Loucy (cell line): ENCODE measurements at regions not wholly inside any gene's neighbourhood (a gene's known extent, or its start where the extent isn't known, plus 50 kb on each side); places are given as distances from the start of the nearest gene placed in this dataset.

ENCODE experiments used
- H2AFZ ChIP-seq: fragments of 200-600 bp; sonication (generic); 2 replicates; pipeline ENCODE4 v1.6.0; 2016; ENCODE audit warnings: antibody characterized with exemption, mild to moderate bottlenecking, low read length, moderate library complexity
- H3F3A ChIP-seq: fragments of 200-600 bp; 2 replicates; pipeline ENCODE4 v1.6.0; 2016; ENCODE audit warnings: antibody characterized with exemption, low read depth, mild to moderate bottlenecking
- H3K27me3 ChIP-seq: fragments of 200-600 bp; sonication (generic); 2 replicates; pipeline ENCODE4 v1.6.1; 2014; ENCODE audit warnings: low read length, mild to moderate bottlenecking; ENCODE audit not compliant: insufficient read depth, poor library complexity, severe bottlenecking
- H3K36me3 ChIP-seq: fragments of 200-600 bp; sonication (generic); 2 replicates; pipeline ENCODE4 v1.6.1; 2016; ENCODE audit warnings: low read length; ENCODE audit not compliant: insufficient read depth
- H3K4me1 ChIP-seq: fragments of 200-600 bp; sonication (generic); 2 replicates; pipeline ENCODE4 v1.5.1; 2014; ENCODE audit warnings: low read length, mild to moderate bottlenecking; ENCODE audit not compliant: insufficient read depth, poor library complexity, severe bottlenecking
- H3K4me2 ChIP-seq: fragments of 200-600 bp; sonication (generic); 2 replicates; pipeline ENCODE4 v1.6.0; 2014; ENCODE audit warnings: antibody characterized with exemption, low read length, low read depth, mild to moderate bottlenecking; ENCODE audit not compliant: poor library complexity, severe bottlenecking
- H3K4me3 ChIP-seq: fragments of 200-600 bp; sonication (generic); 2 replicates; pipeline ENCODE4 v1.5.1; 2014; ENCODE audit warnings: low read length, mild to moderate bottlenecking, mixed read lengths; ENCODE audit not compliant: poor library complexity, severe bottlenecking
- H3K79me2 ChIP-seq: fragments of 200-600 bp; sonication (generic); 2 replicates; pipeline ENCODE4 v1.6.1; 2014; ENCODE audit warnings: low read length; ENCODE audit not compliant: insufficient read depth
- H3K9ac ChIP-seq: fragments of 200-600 bp; sonication (generic); 2 replicates; pipeline ENCODE4 v1.6.0; 2014; ENCODE audit warnings: mild to moderate bottlenecking, low read depth, low read length, moderate library complexity; ENCODE audit not compliant: poor library complexity, severe bottlenecking
- H3K9me2 ChIP-seq: fragments of 200-600 bp; sonication (generic); replicated peaks from 2 replicates; pipeline ENCODE4 v1.6.1; 2016; ENCODE audit warnings: low read depth, low read length, mixed read lengths
- H3K9me3 ChIP-seq: fragments of 200-600 bp; sonication (generic); 2 replicates; pipeline ENCODE4 v1.6.1; 2014; ENCODE audit warnings: mild to moderate bottlenecking, antibody characterized with exemption, low read length, low read depth; ENCODE audit not compliant: insufficient read depth
- H4K20me1 ChIP-seq: fragments of 200-600 bp; sonication (generic); 2 replicates; pipeline ENCODE4 v1.6.0; 2014; ENCODE audit warnings: antibody characterized with exemption, low read length, mild to moderate bottlenecking; ENCODE audit not compliant: insufficient read depth, poor library complexity, severe bottlenecking
- CTCF ChIP-seq: fragments of 200-600 bp; sonication (generic); conservative IDR thresholded peaks from 2 replicates; pipeline ENCODE4 v1.5.1; 2014; ENCODE audit warnings: mild to moderate bottlenecking, antibody characterized with exemption, low read length
- EZH2phosphoT487 ChIP-seq: fragments of 200-600 bp; IDR thresholded peaks from 2 replicates; pipeline ENCODE4 v1.6.1; 2018; ENCODE audit warnings: antibody characterized with exemption, mild to moderate bottlenecking, moderate library complexity, borderline replicate concordance

GRCh38 chr2:70017962-70018361 is 56.5 kb upstream of the ASPRV1 start:
- no peak overlapping the region for H3K4me3 ChIP-seq
- no peaks in the 10 kb centered on the region for H3K9me2 ChIP-seq

GRCh38 chr2:70014959-70015358 is 53.5 kb upstream of the ASPRV1 start:
- H3K79me2 ChIP-seq, result peaks cover 5% of the 10 kb centered on the region; the same call in 1 of the 2 replicates
- no peaks in the 10 kb centered on the region for H3K27me3 ChIP-seq
- no peak overlapping the region for H3K9ac ChIP-seq
- H3K4me2 ChIP-seq, result no peak overlapping the region
- H3K36me3 ChIP-seq, result peaks cover 51% of the 10 kb centered on the region; the same call in 1 of the 2 replicates
- no peaks in the 10 kb centered on the region for H4K20me1 ChIP-seq
- H3K9me2 ChIP-seq, result no peaks in the 10 kb centered on the region
- no peaks in the 10 kb centered on the region for H3K9me3 ChIP-seq
- H3K4me3 ChIP-seq, result no peak overlapping the region
- no peaks in the 10 kb centered on the region for H3F3A ChIP-seq
- H2AFZ ChIP-seq, result no peak overlapping the region
- no peaks in the 10 kb centered on the region for H3K4me1 ChIP-seq
- TF ChIP-seq CTCF (no peak), EZH2phosphoT487 (no peak)

More at GRCh38 chr2:70017962-70018361, 56.5 kb upstream of the ASPRV1 start:
- Histone ChIP-seq H3K4me2 (no peak overlapping the region), H2AFZ (no peak overlapping the region), H4K20me1 (no peaks in the 10 kb centered on the region), H3K79me2 (peaks cover 5% of the 10 kb centered on the region; the same call in 1 of the 2 replicates), H3F3A (no peaks in the 10 kb centered on the region), H3K36me3 (peaks cover 42% of the 10 kb centered on the region; the same call in 1 of the 2 replicates), H3K27me3 (no peaks in the 10 kb centered on the region), H3K4me1 (no peaks in the 10 kb centered on the region), H3K9ac (no peak overlapping the region), H3K9me3 (no peaks in the 10 kb centered on the region)
- TF ChIP-seq CTCF (no peak), EZH2phosphoT487 (no peak)

GRCh38 chr2:70012887-70013286 is 51.5 kb upstream of the ASPRV1 start:
- Histone ChIP-seq H3K4me3 (no peak overlapping the region), H3K4me1 (no peaks in the 10 kb centered on the region), H2AFZ (no peak overlapping the region), H3F3A (no peaks in the 10 kb centered on the region), H3K4me2 (no peak overlapping the region), H3K79me2 (peaks cover 5% of the 10 kb centered on the region; the same call in 1 of the 2 replicates), H3K27me3 (no peaks in the 10 kb centered on the region), H3K9me2 (no peaks in the 10 kb centered on the region), H3K9ac (no peak overlapping the region), H4K20me1 (no peaks in the 10 kb centered on the region), H3K36me3 (peaks cover 54% of the 10 kb centered on the region; the same call in 1 of the 2 replicates), H3K9me3 (no peaks in the 10 kb centered on the region)
- no peak for TF ChIP-seq EZH2phosphoT487
- no peak for TF ChIP-seq CTCF
